SK-N-MC (cell line): ENCODE measurements at regions not wholly inside any gene's neighbourhood (a gene's known extent, or its start where the extent isn't known, plus 50 kb on each side); places are given as distances from the start of the nearest gene placed in this dataset.

Experiments used
- DNase-seq: peaks from one replicate; pipeline ENCODE4 v3.0.0-alpha.2; 2011; ENCODE audit warnings: low read depth, low spot score
- H3K27ac ChIP-seq: fragments of 200-600 bp; sonication (generic); 2 replicates; pipeline ENCODE4 v1.5.1; 2016; ENCODE audit warnings: mixed run types
- H3K36me3 ChIP-seq: fragments of 200-600 bp; sonication (generic); 2 replicates; pipeline ENCODE4 v1.6.1; 2017; ENCODE audit warnings: antibody characterized with exemption, low read length, mixed read lengths; ENCODE audit not compliant: insufficient read depth
- H3K4me3 ChIP-seq: fragments of 200-600 bp; sonication (generic); 2 replicates; pipeline ENCODE4 v1.5.1; 2016
- H3K9ac ChIP-seq: fragments of 200-600 bp; sonication (generic); 2 replicates; pipeline ENCODE4 v1.8.0; 2017; ENCODE audit warnings: mixed run types, mixed read lengths; ENCODE audit not compliant: insufficient read length
- H3K9me3 ChIP-seq: fragments of 200-600 bp; sonication (generic); 2 replicates; pipeline ENCODE4 v1.6.1; 2017; ENCODE audit warnings: low read depth, mild to moderate bottlenecking, antibody characterized with exemption, low read length, moderate library complexity, mixed read lengths
- EZH2 ChIP-seq: fragments of 200-600 bp; sonication (generic); IDR thresholded peaks from one replicate; pipeline ENCODE4 v1.6.1; 2017; ENCODE audit warnings: antibody characterized with exemption
- FOXP2 ChIP-seq: optimal IDR thresholded peaks from 2 replicates; pipeline ENCODE3; 2011; ENCODE audit warnings: mild to moderate bottlenecking, moderate library complexity; ENCODE audit not compliant: insufficient read depth; ENCODE audit errors: extremely low read length, control extremely low read depth
- POLR2AphosphoS5 ChIP-seq: IDR thresholded peaks from 2 replicates; pipeline ENCODE4 v1.6.1; 2012; ENCODE audit warnings: mild to moderate bottlenecking, low read depth, low read length, borderline replicate concordance

- no peak for DNase-seq
- TF ChIP-seq POLR2AphosphoS5 = no peak
- no peak for TF ChIP-seq EZH2
- TF ChIP-seq FOXP2 = no peak
- no peak overlapping the region for H3K4me3 ChIP-seq
- H3K9ac ChIP-seq = no peak overlapping the region
- H3K27ac ChIP-seq = no peak overlapping the region
- no peaks in the 10 kb centered on the region for H3K36me3 ChIP-seq
- no peaks in the 10 kb centered on the region for H3K9me3 ChIP-seq
Observed at GRCh38 chr2:196441527-196441926, 198.0 kb upstream of the CCDC150 start.

DNA sequence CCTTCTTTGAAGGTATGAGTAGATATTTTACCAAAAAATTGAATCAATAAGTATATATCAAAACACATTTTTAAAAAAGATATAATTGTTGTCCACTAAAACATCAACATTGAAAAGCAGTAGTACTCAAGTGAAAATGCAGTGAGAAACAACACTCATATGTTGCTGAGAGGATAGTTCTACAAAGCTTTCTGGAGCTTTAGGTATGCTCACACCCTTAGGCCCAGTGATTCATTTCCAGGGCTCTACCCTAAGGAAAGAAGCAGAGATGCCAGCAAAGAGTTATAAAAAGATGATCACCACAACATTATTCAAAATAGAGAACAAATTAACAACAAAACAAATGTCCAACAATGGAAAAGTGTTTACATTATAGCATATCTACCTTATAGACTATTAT, 197.3 kb upstream of the CCDC150 start:
- DNase-seq = no peak
- Histone ChIP-seq H3K9ac (no peak overlapping the region), H3K27ac (no peak overlapping the region), H3K9me3 (no peaks in the 10 kb centered on the region), H3K4me3 (no peak overlapping the region), H3K36me3 (no peaks in the 10 kb centered on the region)
- TF ChIP-seq POLR2AphosphoS5 (no peak), EZH2 (no peak), FOXP2 (no peak)

DNA sequence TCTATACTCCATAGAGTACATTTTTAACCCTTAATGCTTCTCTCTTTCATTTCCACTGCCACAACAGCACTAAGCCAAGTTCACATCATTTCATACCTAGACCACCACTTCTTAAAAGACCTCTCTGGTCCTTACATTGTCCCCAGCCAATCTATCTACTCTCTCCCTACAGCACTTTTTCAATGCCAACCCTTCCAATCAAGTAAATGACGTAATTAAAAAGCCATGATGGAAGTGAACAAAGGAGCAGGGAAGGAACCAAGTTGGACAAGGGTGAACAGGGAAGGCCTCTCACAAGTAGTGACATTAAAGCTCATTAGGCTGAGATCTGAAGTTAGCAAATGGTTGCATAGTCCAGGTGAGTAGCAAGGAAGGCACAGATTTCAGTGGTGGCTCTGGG, 195.1 kb upstream of the CCDC150 start:
- H3K4me3 ChIP-seq = no peak overlapping the region
- TF ChIP-seq FOXP2 (no peak), EZH2 (no peak), POLR2AphosphoS5 (no peak)
- no peaks in the 10 kb centered on the region for H3K36me3 ChIP-seq
- DNase-seq = no peak
- H3K9ac ChIP-seq = no peak overlapping the region
- H3K27ac ChIP-seq = no peak overlapping the region
- no peaks in the 10 kb centered on the region for H3K9me3 ChIP-seq

DNA sequence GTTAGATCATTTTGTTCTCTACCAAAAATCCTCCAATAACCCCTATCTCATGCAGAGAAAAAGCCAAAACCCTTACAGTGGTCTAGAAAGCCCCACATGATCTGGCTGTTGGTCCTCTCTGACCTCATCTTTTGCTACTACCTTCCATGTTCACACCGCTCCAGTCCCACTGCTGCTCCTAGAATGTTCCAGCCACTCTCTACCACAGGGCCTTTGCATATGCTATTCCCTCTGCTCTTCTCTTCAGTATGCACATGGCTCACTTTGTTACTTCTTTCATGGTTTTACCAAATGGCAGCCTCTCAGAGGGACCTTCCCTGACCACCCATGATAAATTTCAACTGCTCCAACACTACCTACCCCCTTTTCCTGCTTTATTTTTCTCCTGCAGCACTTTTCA, 193.5 kb upstream of the CCDC150 start:
- DNase-seq = no peak
- Histone ChIP-seq H3K4me3 (no peak overlapping the region), H3K27ac (no peak overlapping the region), H3K36me3 (no peaks in the 10 kb centered on the region), H3K9me3 (no peaks in the 10 kb centered on the region), H3K9ac (no peak overlapping the region)
- TF ChIP-seq FOXP2 (no peak), EZH2 (no peak), POLR2AphosphoS5 (no peak)

GRCh38 chr2:196448407-196449079, 191.0 kb upstream of the CCDC150 start:
- Histone ChIP-seq H3K27ac (no peak overlapping the region), H3K4me3 (no peak overlapping the region), H3K9ac (no peak overlapping the region), H3K9me3 (no peaks in the 10 kb centered on the region), H3K36me3 (no peaks in the 10 kb centered on the region)
- no peak for TF ChIP-seq POLR2AphosphoS5
- TF ChIP-seq EZH2 = no peak
- TF ChIP-seq FOXP2 = no peak
- DNase-seq = no peak

- Histone ChIP-seq H3K4me3 (no peak overlapping the region), H3K27ac (no peak overlapping the region), H3K36me3 (no peaks in the 10 kb centered on the region), H3K9ac (no peak overlapping the region), H3K9me3 (no peaks in the 10 kb centered on the region)
- TF ChIP-seq EZH2 (no peak), POLR2AphosphoS5 (no peak), FOXP2 (no peak)
- no peak for DNase-seq
Observed at GRCh38 chr2:196449083-196449482, 190.4 kb upstream of the CCDC150 start.

DNA sequence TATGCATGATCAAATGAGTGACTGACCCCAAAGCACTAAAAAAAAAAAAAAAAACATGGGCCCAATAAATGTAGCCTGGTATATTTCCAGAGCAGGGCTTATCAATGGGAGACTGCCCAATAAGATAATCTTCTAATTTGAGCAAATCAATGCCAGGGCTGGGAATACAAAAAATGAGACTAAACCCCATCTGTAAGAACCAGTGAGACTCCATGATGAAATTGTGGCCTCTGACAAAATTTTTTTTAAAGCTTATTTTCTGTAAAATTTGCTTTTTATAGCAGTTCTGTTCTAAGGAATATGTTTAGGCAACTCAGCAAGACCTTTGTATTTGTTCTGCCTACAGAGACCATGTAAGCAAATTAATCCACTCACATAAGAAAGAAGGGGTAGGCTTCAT, 186.8 kb upstream of the CCDC150 start:
- Histone ChIP-seq H3K27ac (no peak overlapping the region), H3K9me3 (no peaks in the 10 kb centered on the region), H3K4me3 (no peak overlapping the region), H3K9ac (no peak overlapping the region), H3K36me3 (no peaks in the 10 kb centered on the region)
- TF ChIP-seq FOXP2 (no peak), POLR2AphosphoS5 (no peak), EZH2 (no peak)
- DNase-seq = no peak

DNA sequence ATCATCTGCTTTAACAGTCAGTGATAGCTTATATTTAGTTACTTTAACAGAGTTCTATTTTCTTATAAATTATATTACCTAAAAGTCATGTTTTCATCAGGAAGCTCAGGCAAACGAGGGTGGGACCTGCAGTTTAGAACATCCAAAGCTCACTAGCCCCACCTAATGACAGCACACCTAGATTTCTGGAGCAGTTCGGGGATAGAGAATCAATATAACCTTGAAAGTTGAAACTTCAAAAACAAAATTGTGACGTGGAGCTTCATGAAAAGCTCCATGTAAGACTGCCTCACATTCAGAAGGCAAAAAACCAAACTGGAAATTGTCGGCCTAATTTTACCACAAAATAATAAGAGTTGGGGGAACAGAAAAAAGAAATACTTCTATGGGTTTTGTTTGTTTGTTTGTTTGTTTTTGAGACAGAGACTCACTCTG, 185.9 kb upstream of the CCDC150 start:
- Histone ChIP-seq H3K9me3 (no peaks in the 10 kb centered on the region), H3K36me3 (no peaks in the 10 kb centered on the region), H3K4me3 (no peak overlapping the region), H3K9ac (no peak overlapping the region), H3K27ac (no peak overlapping the region)
- no peak for TF ChIP-seq EZH2
- TF ChIP-seq FOXP2 = no peak
- no peak for TF ChIP-seq POLR2AphosphoS5
- peak; percentile 26 for DNase-seq

GRCh38 chr2:196454492-196454891, 185.0 kb upstream of the CCDC150 start:
- DNase-seq = no peak
- Histone ChIP-seq H3K9ac (no peak overlapping the region), H3K4me3 (no peak overlapping the region), H3K36me3 (no peaks in the 10 kb centered on the region), H3K27ac (no peak overlapping the region), H3K9me3 (no peaks in the 10 kb centered on the region)
- TF ChIP-seq EZH2 (no peak), POLR2AphosphoS5 (no peak), FOXP2 (no peak)

GRCh38 chr2:196459539-196459938, 180.0 kb upstream of the CCDC150 start:
- Histone ChIP-seq H3K9ac (no peak overlapping the region), H3K36me3 (no peaks in the 10 kb centered on the region), H3K9me3 (no peaks in the 10 kb centered on the region), H3K4me3 (no peak overlapping the region), H3K27ac (no peak overlapping the region)
- TF ChIP-seq FOXP2 = no peak
- no peak for TF ChIP-seq EZH2
- no peak for TF ChIP-seq POLR2AphosphoS5
- no peak for DNase-seq
